ENCODE measurements at regions not wholly inside any gene's neighbourhood (a gene's known extent, or its start where the extent isn't known, plus 50 kb on each side); places are given as distances from the start of the nearest gene placed in this dataset.

DNA sequence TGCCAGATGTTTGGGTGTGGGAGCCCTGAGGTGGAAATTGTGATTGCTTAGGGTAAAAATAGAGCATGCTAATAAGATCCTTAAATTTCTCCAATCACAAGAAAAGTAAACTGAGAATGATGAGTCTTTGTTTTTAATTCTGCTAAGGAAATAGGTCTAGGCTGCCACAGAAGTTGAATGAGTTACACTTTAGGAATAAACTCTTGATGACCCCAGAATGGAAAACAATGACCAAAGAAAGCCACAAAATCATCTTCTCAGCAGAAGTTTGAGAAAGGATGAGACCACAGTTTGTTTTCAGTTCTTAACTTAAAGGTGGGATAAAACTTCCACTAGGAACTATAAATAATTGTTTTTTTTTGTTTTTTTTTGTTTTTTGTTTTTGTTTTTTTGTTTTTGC is 164.6 kb upstream of the BCL6 start:
- TF ChIP-seq CTCF (conservative IDR thresholded peaks at IDR 0.05), result no peak
- H3K4me1 ChIP-seq (ENCODE audit: insufficient read depth, low read length), result no peaks in the 10 kb centered on the region; the same call in 1 of the 2 replicates
- H3T11ph ChIP-seq (ENCODE audit: low read length), result no peak overlapping the region
- no peak overlapping the region for H3K56ac ChIP-seq (ENCODE audit: insufficient read length, low read depth, low read length)
- no peak overlapping the region for H3K18ac ChIP-seq (ENCODE audit: insufficient read length, low read depth, low read length)
- H2BK12ac ChIP-seq (ENCODE audit: insufficient read length, low read depth, low read length), result no peak overlapping the region
- H3K23me2 ChIP-seq (ENCODE audit: insufficient read length, low read depth, low read length, poor library complexity, severe bottlenecking), result no peaks in the 10 kb centered on the region
- no peaks in the 10 kb centered on the region for H3K79me1 ChIP-seq (ENCODE audit: insufficient read depth, low read depth, low read length, poor library complexity, severe bottlenecking)
- no peak overlapping the region for H3K27ac Mint-ChIP-seq
- H2BK20ac ChIP-seq (ENCODE audit: low read depth, low read length, poor library complexity, severe bottlenecking), result no peak overlapping the region
- no peak overlapping the region for H2BK5ac ChIP-seq (ENCODE audit: insufficient read length, low read length)
- no peaks in the 10 kb centered on the region for H3K9me3 ChIP-seq (ENCODE audit: control insufficient read depth, low read depth, low read length)
- H3K27me3 Mint-ChIP-seq (ENCODE audit: low read depth), result no peaks in the 10 kb centered on the region
- H2BK15ac ChIP-seq (ENCODE audit: low read depth, low read length), result no peak overlapping the region
- no peaks in the 10 kb centered on the region for H4K20me1 ChIP-seq (ENCODE audit: control insufficient read depth, insufficient read depth, insufficient read length)
- no peaks in the 10 kb centered on the region for H3K9me3 Mint-ChIP-seq
- no peak for DNase-seq
- H3K23ac ChIP-seq (ENCODE audit: insufficient read length, low read depth, low read length), result no peak overlapping the region
- no peak overlapping the region for H3K9ac ChIP-seq (ENCODE audit: extremely low read depth, insufficient read length, low read length)
- no peak overlapping the region for H3K4ac ChIP-seq (ENCODE audit: low read depth, low read length)
- H2AFZ ChIP-seq (ENCODE audit: low read length), result no peak overlapping the region
- H4K91ac ChIP-seq (ENCODE audit: insufficient read length, low read depth, low read length), result no peak overlapping the region
- H3K27ac ChIP-seq (ENCODE audit: insufficient read length, low read depth, low read length), result no peak overlapping the region
- H4K5ac ChIP-seq (ENCODE audit: insufficient read length, low read depth, low read length), result no peak overlapping the region
- H2AK5ac ChIP-seq (ENCODE audit: insufficient read length, low read length), result no peak overlapping the region
- H3K36me3 Mint-ChIP-seq (ENCODE audit: insufficient read depth in 1 of 3, low read depth in 3 of 3), result no peaks in the 10 kb centered on the region
- H3K4me2 ChIP-seq (ENCODE audit: insufficient read depth, insufficient read length, low read length), result no peak overlapping the region
- no peak overlapping the region for H2BK120ac ChIP-seq (ENCODE audit: low read depth, low read length, poor library complexity, severe bottlenecking)
- H3K4me1 Mint-ChIP-seq, result peaks cover 11 to 27% of the 10 kb centered on the region in 2 experiments
- H3K4me3 Mint-ChIP-seq, result no peak overlapping the region
- no peak overlapping the region for H4K8ac ChIP-seq (replicated peaks; ENCODE audit: insufficient read length, low read depth, low read length)
- H3K27me3 ChIP-seq (ENCODE audit: insufficient read depth, low read length), result no peaks in the 10 kb centered on the region
- no peaks in the 10 kb centered on the region for H3K79me2 ChIP-seq (ENCODE audit: insufficient read depth, low read length)
- H3K14ac ChIP-seq (ENCODE audit: insufficient read depth, low read length), result no peak overlapping the region

Data from H9 (cell line).